HepG2 (cell line): ENCODE measurements at regions not wholly inside any gene's neighbourhood (a gene's known extent, or its start where the extent isn't known, plus 50 kb on each side); places are given as distances from the start of the nearest gene placed in this dataset.
A peak's percentile ranks its signal among the peaks of the same experiment; 100 is the strongest.

Experiments used
- ATF2 ChIP-seq: sonication (generic); formaldehyde crosslinking; IDR thresholded peaks from 2 replicates; pipeline ENCODE4 v1.4.0; 2020; ENCODE audit warnings: missing genetic modification reagents
- DPF2 ChIP-seq: sonication (generic); formaldehyde crosslinking; IDR thresholded peaks from 2 replicates; pipeline ENCODE4 v1.4.0; 2020; ENCODE audit warnings: mild to moderate bottlenecking, low read depth, missing genetic modification reagents, borderline replicate concordance
- GLI4 ChIP-seq: sonication (generic); formaldehyde crosslinking; IDR thresholded peaks from 2 replicates; pipeline ENCODE4 v1.5.1; 2020; ENCODE audit warnings: missing genetic modification reagents, mild to moderate bottlenecking, moderate library complexity, borderline replicate concordance
- HMGA1 ChIP-seq: sonication (generic); formaldehyde crosslinking; conservative IDR thresholded peaks from 2 replicates; pipeline ENCODE4 v1.4.0; 2020; ENCODE audit warnings: missing genetic modification reagents
- NFAT5 ChIP-seq: sonication (generic); formaldehyde crosslinking; IDR thresholded peaks from 2 replicates; pipeline ENCODE4 v1.4.0; 2020; ENCODE audit warnings: missing genetic modification reagents
- NFKBIZ ChIP-seq: IDR thresholded peaks from 2 replicates; pipeline ENCODE4 v1.6.1; 2018; ENCODE audit warnings: missing genetic modification reagents, missing compliant biosample characterization
- RARA ChIP-seq: IDR thresholded peaks from 2 replicates; pipeline ENCODE4 v1.6.1; 2016; ENCODE audit warnings: missing genetic modification reagents, missing compliant biosample characterization
- RXRB ChIP-seq: IDR thresholded peaks from 2 replicates; pipeline ENCODE4 v1.6.1; 2016; ENCODE audit warnings: borderline replicate concordance, missing genetic modification reagents, missing compliant biosample characterization
- SAP130 ChIP-seq: IDR thresholded peaks from 2 replicates; pipeline ENCODE4 v1.6.1; 2016; ENCODE audit warnings: low read depth
- SOX5 ChIP-seq: IDR thresholded peaks from 2 replicates; pipeline ENCODE4 v1.6.1; 2016; ENCODE audit warnings: borderline replicate concordance
- TEAD3 ChIP-seq: optimal IDR thresholded peaks from 2 replicates; pipeline ENCODE3; 2016; ENCODE audit warnings: borderline replicate concordance
- ZBTB40 ChIP-seq, 2 experiments: fragments of 450-650 bp in 1 of 2; sonication (generic) in 1 of 2; formaldehyde crosslinking in 1 of 2; IDR thresholded peaks; 2 replicates each; pipeline versions ENCODE4 v1.6.1 to v1.8.0; 2016 to 2022; ENCODE audit warnings: antibody characterized with exemption in 1 of 2, mild to moderate bottlenecking in 1 of 2, missing genetic modification reagents in 1 of 2
- ZMYM4 ChIP-seq: sonication (generic); formaldehyde crosslinking; IDR thresholded peaks from 2 replicates; pipeline ENCODE4 v1.8.1; 2023; ENCODE audit warnings: mild to moderate bottlenecking, missing genetic modification reagents
- ZNF253 ChIP-seq: sonication (generic); formaldehyde crosslinking; IDR thresholded peaks from 2 replicates; pipeline ENCODE4 v1.8.0; 2022; ENCODE audit warnings: mild to moderate bottlenecking, missing genetic modification reagents, borderline replicate concordance
- ZNF644 ChIP-seq: IDR thresholded peaks from 2 replicates; pipeline ENCODE4 v1.6.1; 2016; ENCODE audit warnings: low read depth
- ZNF7 ChIP-seq: IDR thresholded peaks from 2 replicates; pipeline ENCODE4 v1.6.1; 2016; ENCODE audit warnings: missing biosample characterization, missing genetic modification reagents

GRCh38 chr14:81986005-81986404, 452.4 kb upstream of the SEL1L start (continued):
- peak; percentile 65 for TF ChIP-seq RXRB (CRISPR knock-in tag)
- no peak for TF ChIP-seq HMGA1 (CRISPR knock-in tag)
- TF ChIP-seq ATF2 (CRISPR knock-in tag), result peak; percentile 60; the same call in 1 of the 2 replicates
- TF ChIP-seq SAP130 (CRISPR knock-in tag), result peak; percentile 34; the same call in 1 of the 2 replicates
- peak; percentile 59 for TF ChIP-seq TEAD3 (CRISPR knock-in tag)
- TF ChIP-seq NFAT5 (CRISPR knock-in tag), result no peak
- peak; percentile 58; the same call in 1 of the 2 replicates for TF ChIP-seq ZNF7
- no peak for TF ChIP-seq ZNF253 (CRISPR knock-in tag)
- no peak for TF ChIP-seq ZBTB40 (IDR thresholded peaks at IDR 0.05)
- TF ChIP-seq ZBTB40 (CRISPR knock-in tag; IDR thresholded peaks at IDR 0.05), result no peak
- TF ChIP-seq DPF2 (CRISPR knock-in tag), result no peak
- peak; percentile 53; the same call in 1 of the 2 replicates for TF ChIP-seq SOX5 (CRISPR knock-in tag)
- no peak for TF ChIP-seq NFKBIZ (CRISPR knock-in tag)
- TF ChIP-seq ZMYM4 (CRISPR knock-in tag), result peak; percentile 66
- TF ChIP-seq ZNF644 (CRISPR knock-in tag), result peak; percentile 99
- TF ChIP-seq RARA (CRISPR knock-in tag), result peak; percentile 86
- no peak for TF ChIP-seq GLI4
